ENCODE measurements at regions not wholly inside any gene's neighbourhood (a gene's known extent, or its start where the extent isn't known, plus 50 kb on each side); places are given as distances from the start of the nearest gene placed in this dataset.
"Not testable (repeated sequence)": the region's sequence is repeated elsewhere in the genome, so short reads cannot be mapped to it uniquely, and the experiment has no call there.

- Histone ChIP-seq H3K27me3 (ENCODE audit: insufficient read depth, low read length) (no peaks in the 10 kb centered on the region), H3K4me1 (ENCODE audit: insufficient read depth, low read length) (no peaks in the 10 kb centered on the region)
- WGBS (ENCODE audit: extremely low coverage, insufficient read length, low lambda C conversion rate): no CpG with 5 or more reads among the region's 5 CpGs
Measured at GRCh38 chr1:232333419-232333767, 296.5 kb downstream of the SIPA1L2 start.

GRCh38 chr1:232332710-232333418 is 297.1 kb downstream of the SIPA1L2 start:
- H4K5ac ChIP-seq (ENCODE audit: insufficient read length, low read depth, low read length); H4K91ac ChIP-seq (ENCODE audit: insufficient read length, low read depth, low read length); H3K4me1 ChIP-seq (ENCODE audit: insufficient read depth, low read length); H3K79me1 ChIP-seq (ENCODE audit: insufficient read depth, low read depth, low read length, poor library complexity, severe bottlenecking); H2BK12ac ChIP-seq (ENCODE audit: insufficient read length, low read depth, low read length); H3K4me1 Mint-ChIP-seq; H3K14ac ChIP-seq (ENCODE audit: insufficient read depth, low read length); H2BK120ac ChIP-seq (ENCODE audit: low read depth, low read length, poor library complexity, severe bottlenecking); H3K27me3 ChIP-seq (ENCODE audit: insufficient read depth, low read length); DNase-seq; H2AK5ac ChIP-seq (ENCODE audit: insufficient read length, low read length); H3K23ac ChIP-seq (ENCODE audit: insufficient read length, low read depth, low read length); H4K20me1 ChIP-seq (ENCODE audit: control insufficient read depth, insufficient read depth, insufficient read length); H2BK5ac ChIP-seq (ENCODE audit: insufficient read length, low read length); H2BK20ac ChIP-seq (ENCODE audit: low read depth, low read length, poor library complexity, severe bottlenecking); H3K9me3 ChIP-seq (ENCODE audit: control insufficient read depth, low read depth, low read length); H3K27ac ChIP-seq (ENCODE audit: insufficient read length, low read depth, low read length); H3K9ac ChIP-seq (ENCODE audit: extremely low read depth, insufficient read length, low read length); H2BK15ac ChIP-seq (ENCODE audit: low read depth, low read length); H2AFZ ChIP-seq (ENCODE audit: low read length); H3K4me3 Mint-ChIP-seq; H3K4me2 ChIP-seq (ENCODE audit: insufficient read depth, insufficient read length, low read length); H3K79me2 ChIP-seq (ENCODE audit: insufficient read depth, low read length); H3K18ac ChIP-seq (ENCODE audit: insufficient read length, low read depth, low read length); H3K4ac ChIP-seq (ENCODE audit: low read depth, low read length); H4K8ac ChIP-seq (replicated peaks; ENCODE audit: insufficient read length, low read depth, low read length); H3K23me2 ChIP-seq (ENCODE audit: insufficient read length, low read depth, low read length, poor library complexity, severe bottlenecking); H3T11ph ChIP-seq (ENCODE audit: low read length); H3K56ac ChIP-seq (ENCODE audit: insufficient read length, low read depth, low read length); H3K27ac Mint-ChIP-seq: not testable (repeated sequence)
- peaks cover 25% of the 10 kb centered on the region for H3K27me3 Mint-ChIP-seq (ENCODE audit: low read depth)
- peaks cover 11 to 22% (median 13%) of the 10 kb centered on the region in 3 experiments for H3K36me3 Mint-ChIP-seq (ENCODE audit: insufficient read depth in 1 of 3, low read depth in 3 of 3)
- no CpG with 5 or more reads among the region's 9 CpGs for WGBS (ENCODE audit: extremely low coverage, insufficient read length, low lambda C conversion rate)
- H3K9me3 Mint-ChIP-seq: peaks cover 22 to 27% of the 10 kb centered on the region in 2 experiments

More at GRCh38 chr1:232333419-232333767, 296.5 kb downstream of the SIPA1L2 start:
- Histone ChIP-seq H4K91ac (ENCODE audit: insufficient read length, low read depth, low read length) (no peak overlapping the region), H2BK15ac (ENCODE audit: low read depth, low read length) (no peak overlapping the region), H3K23ac (ENCODE audit: insufficient read length, low read depth, low read length) (no peak overlapping the region), H4K8ac (replicated peaks; ENCODE audit: insufficient read length, low read depth, low read length) (no peak overlapping the region), H3K14ac (ENCODE audit: insufficient read depth, low read length) (no peak overlapping the region), H2BK5ac (ENCODE audit: insufficient read length, low read length) (no peak overlapping the region), H2AFZ (ENCODE audit: low read length) (no peak overlapping the region), H3K9ac (ENCODE audit: extremely low read depth, insufficient read length, low read length) (no peak overlapping the region), H3K9me3 (ENCODE audit: control insufficient read depth, low read depth, low read length) (peaks cover 5% of the 10 kb centered on the region), H2BK120ac (ENCODE audit: low read depth, low read length, poor library complexity, severe bottlenecking) (no peak overlapping the region), H3K79me1 (ENCODE audit: insufficient read depth, low read depth, low read length, poor library complexity, severe bottlenecking) (no peaks in the 10 kb centered on the region), H4K5ac (ENCODE audit: insufficient read length, low read depth, low read length) (no peak overlapping the region), H2AK5ac (ENCODE audit: insufficient read length, low read length) (no peak overlapping the region), H3K4me2 (ENCODE audit: insufficient read depth, insufficient read length, low read length) (no peak overlapping the region), H3K23me2 (ENCODE audit: insufficient read length, low read depth, low read length, poor library complexity, severe bottlenecking) (no peaks in the 10 kb centered on the region), H3K27ac (ENCODE audit: insufficient read length, low read depth, low read length) (no peak overlapping the region), H4K20me1 (ENCODE audit: control insufficient read depth, insufficient read depth, insufficient read length) (no peaks in the 10 kb centered on the region), H3T11ph (ENCODE audit: low read length) (no peak overlapping the region), H3K18ac (ENCODE audit: insufficient read length, low read depth, low read length) (no peak overlapping the region), H3K79me2 (ENCODE audit: insufficient read depth, low read length) (no peaks in the 10 kb centered on the region), H3K4ac (ENCODE audit: low read depth, low read length) (no peak overlapping the region), H2BK12ac (ENCODE audit: insufficient read length, low read depth, low read length) (no peak overlapping the region), H3K56ac (ENCODE audit: insufficient read length, low read depth, low read length) (no peak overlapping the region), H2BK20ac (ENCODE audit: low read depth, low read length, poor library complexity, severe bottlenecking) (no peak overlapping the region)
- Mint-ChIP-seq H3K4me3 (no peak overlapping the region), H3K9me3 (peaks cover 22 to 27% of the 10 kb centered on the region in 2 experiments), H3K4me1 (peaks cover 0 to 3% of the 10 kb centered on the region in 2 experiments; a peak in 1 of 4 replicates), H3K27ac (no peak overlapping the region), H3K27me3 (ENCODE audit: low read depth) (peaks cover 30% of the 10 kb centered on the region), H3K36me3 (ENCODE audit: insufficient read depth in 1 of 3, low read depth in 3 of 3) (peaks cover 11 to 22% (median 13%) of the 10 kb centered on the region in 3 experiments)
- TF ChIP-seq CTCF (conservative IDR thresholded peaks at IDR 0.05): no peak
- no peak for DNase-seq
